HEK293 (cell line): ENCODE measurements at regions not wholly inside any gene's neighbourhood (a gene's known extent, or its start where the extent isn't known, plus 50 kb on each side); places are given as distances from the start of the nearest gene placed in this dataset.

ENCODE experiments used
- CTCF ChIP-seq: fragments of 450-650 bp; formaldehyde crosslinking; IDR thresholded peaks from 2 replicates; pipeline ENCODE4 v1.5.1; 2016; ENCODE audit warnings: missing biosample characterization, missing genetic modification characterization
- YY1 ChIP-seq: fragments of 450-650 bp; formaldehyde crosslinking; IDR thresholded peaks from 2 replicates; pipeline ENCODE4 v1.5.1; 2018; ENCODE audit warnings: missing biosample characterization, missing genetic modification characterization
- ZNF311 ChIP-seq: fragments of 450-650 bp; formaldehyde crosslinking; IDR thresholded peaks from 2 replicates; pipeline ENCODE4 v1.5.1; 2017; ENCODE audit warnings: missing biosample characterization, missing genetic modification characterization, borderline replicate concordance
- ZNF548 ChIP-seq: fragments of 450-650 bp; formaldehyde crosslinking; IDR thresholded peaks from 2 replicates; pipeline ENCODE4 v1.5.1; 2016; ENCODE audit warnings: missing biosample characterization, missing genetic modification characterization

GRCh38 chr18:78519394-78520062 lies 460.1 kb upstream of the SALL3 start:
- TF ChIP-seq YY1 (tag by site-specific recombination), result no peak
- no peak for TF ChIP-seq CTCF
- no peak for TF ChIP-seq ZNF548 (tag by site-specific recombination)
- no peak for TF ChIP-seq ZNF311
